Rectal smooth muscle tissue (tissue), 1 donor: ENCODE measurements at regions not wholly inside any gene's neighbourhood (a gene's known extent, or its start where the extent isn't known, plus 50 kb on each side); places are given as distances from the start of the nearest gene placed in this dataset.

Source experiments
- H3K27ac ChIP-seq: one replicate; pipeline ENCODE4 v1.7.0; 2013; ENCODE audit warnings: low read depth, low read length, inconsistent platforms
- H3K27me3 ChIP-seq: one replicate; pipeline ENCODE4 v1.7.0; 2013; ENCODE audit warnings: low read length; ENCODE audit not compliant: control insufficient read depth, insufficient read depth
- H3K36me3 ChIP-seq: one replicate; pipeline ENCODE4 v1.7.0; 2013; ENCODE audit warnings: low read length; ENCODE audit not compliant: control insufficient read depth, insufficient read depth
- H3K4me1 ChIP-seq: one replicate; pipeline ENCODE4 v1.7.0; 2013; ENCODE audit warnings: low read length; ENCODE audit not compliant: control insufficient read depth, insufficient read depth
- H3K4me3 ChIP-seq: one replicate; pipeline ENCODE4 v1.7.0; 2013; ENCODE audit warnings: low read length
- H3K9ac ChIP-seq: one replicate; pipeline ENCODE4 v1.7.0; 2013; ENCODE audit warnings: low read length

GRCh38 chr1:239831577-239832355, 259.9 kb upstream of the FMN2 start:
- Histone ChIP-seq H3K4me1 (no peaks in the 10 kb centered on the region), H3K9ac (no peak overlapping the region), H3K36me3 (no peaks in the 10 kb centered on the region), H3K4me3 (no peak overlapping the region), H3K27ac (no peak overlapping the region), H3K27me3 (no peaks in the 10 kb centered on the region)

GRCh38 chr1:239833723-239834122, 258.0 kb upstream of the FMN2 start:
- Histone ChIP-seq H3K4me1 (no peaks in the 10 kb centered on the region), H3K36me3 (no peaks in the 10 kb centered on the region), H3K27ac (no peak overlapping the region), H3K4me3 (no peak overlapping the region), H3K9ac (no peak overlapping the region), H3K27me3 (no peaks in the 10 kb centered on the region)

GRCh38 chr1:239835946-239836440, 255.7 kb upstream of the FMN2 start:
- no peaks in the 10 kb centered on the region for H3K36me3 ChIP-seq
- H3K27ac ChIP-seq = no peak overlapping the region
- no peak overlapping the region for H3K4me3 ChIP-seq
- H3K4me1 ChIP-seq = no peaks in the 10 kb centered on the region
- no peak overlapping the region for H3K9ac ChIP-seq
- H3K27me3 ChIP-seq = no peaks in the 10 kb centered on the region

GRCh38 chr1:239840336-239840735, 251.3 kb upstream of the FMN2 start:
- Histone ChIP-seq H3K36me3 (no peaks in the 10 kb centered on the region), H3K27ac (no peak overlapping the region), H3K9ac (no peak overlapping the region), H3K4me3 (no peak overlapping the region), H3K4me1 (no peaks in the 10 kb centered on the region), H3K27me3 (no peaks in the 10 kb centered on the region)

- Histone ChIP-seq H3K36me3 (no peaks in the 10 kb centered on the region), H3K27me3 (no peaks in the 10 kb centered on the region), H3K9ac (no peak overlapping the region), H3K4me1 (no peaks in the 10 kb centered on the region), H3K4me3 (no peak overlapping the region), H3K27ac (no peak overlapping the region)
These were observed 250.9 kb upstream of the FMN2 start for GRCh38 chr1:239840790-239841189.

GRCh38 chr1:239841631-239842030, 250.1 kb upstream of the FMN2 start:
- no peaks in the 10 kb centered on the region for H3K4me1 ChIP-seq
- H3K27me3 ChIP-seq = no peaks in the 10 kb centered on the region
- no peak overlapping the region for H3K4me3 ChIP-seq
- no peaks in the 10 kb centered on the region for H3K36me3 ChIP-seq
- H3K9ac ChIP-seq = no peak overlapping the region
- no peak overlapping the region for H3K27ac ChIP-seq

GRCh38 chr1:239843541-239843940, 248.1 kb upstream of the FMN2 start:
- Histone ChIP-seq H3K36me3 (no peaks in the 10 kb centered on the region), H3K27me3 (no peaks in the 10 kb centered on the region), H3K4me1 (no peaks in the 10 kb centered on the region), H3K4me3 (no peak overlapping the region), H3K9ac (no peak overlapping the region), H3K27ac (no peak overlapping the region)

GRCh38 chr1:239844833-239845232, 246.8 kb upstream of the FMN2 start:
- H3K36me3 ChIP-seq = no peaks in the 10 kb centered on the region
- no peak overlapping the region for H3K4me3 ChIP-seq
- H3K9ac ChIP-seq = no peak overlapping the region
- H3K27me3 ChIP-seq = no peaks in the 10 kb centered on the region
- no peak overlapping the region for H3K27ac ChIP-seq
- no peaks in the 10 kb centered on the region for H3K4me1 ChIP-seq

- Histone ChIP-seq H3K27ac (no peak overlapping the region), H3K9ac (no peak overlapping the region), H3K4me1 (no peaks in the 10 kb centered on the region), H3K36me3 (no peaks in the 10 kb centered on the region), H3K4me3 (no peak overlapping the region), H3K27me3 (no peaks in the 10 kb centered on the region)
These were observed 236.8 kb upstream of the FMN2 start for GRCh38 chr1:239854922-239855321.

- Histone ChIP-seq H3K4me3 (no peak overlapping the region), H3K36me3 (no peaks in the 10 kb centered on the region), H3K27me3 (no peaks in the 10 kb centered on the region), H3K4me1 (no peaks in the 10 kb centered on the region), H3K27ac (no peak overlapping the region), H3K9ac (no peak overlapping the region)
These were observed 235.6 kb upstream of the FMN2 start for GRCh38 chr1:239856067-239856466.

GRCh38 chr1:239856924-239857323, 234.8 kb upstream of the FMN2 start:
- no peaks in the 10 kb centered on the region for H3K4me1 ChIP-seq
- no peaks in the 10 kb centered on the region for H3K27me3 ChIP-seq
- H3K4me3 ChIP-seq = no peak overlapping the region
- H3K9ac ChIP-seq = no peak overlapping the region
- H3K27ac ChIP-seq = no peak overlapping the region
- no peaks in the 10 kb centered on the region for H3K36me3 ChIP-seq

- Histone ChIP-seq H3K27ac (no peak overlapping the region), H3K27me3 (no peaks in the 10 kb centered on the region), H3K9ac (no peak overlapping the region), H3K4me1 (no peaks in the 10 kb centered on the region), H3K4me3 (no peak overlapping the region), H3K36me3 (no peaks in the 10 kb centered on the region)
These were observed 233.6 kb upstream of the FMN2 start for GRCh38 chr1:239858057-239858456.

GRCh38 chr1:239858529-239858928, 233.2 kb upstream of the FMN2 start:
- Histone ChIP-seq H3K9ac (no peak overlapping the region), H3K27ac (no peak overlapping the region), H3K4me3 (no peak overlapping the region), H3K27me3 (no peaks in the 10 kb centered on the region), H3K36me3 (no peaks in the 10 kb centered on the region), H3K4me1 (no peaks in the 10 kb centered on the region)
